NOMO-1 treated with DMSO at 0.1 percent for 48 hours (cell line): ENCODE measurements at regions not wholly inside any gene's neighbourhood (a gene's known extent, or its start where the extent isn't known, plus 50 kb on each side); places are given as distances from the start of the nearest gene placed in this dataset.
"Not testable (repeated sequence)": the region's sequence is repeated elsewhere in the genome, so short reads cannot be mapped to it uniquely, and the experiment has no call there.

Experiments used
- DNase-seq: peaks from one replicate; lab custom pipeline; 2025; ENCODE audit not compliant: unreplicated experiment; lab: John Stamatoyannopoulos, UW

- DNase-seq, result not testable (repeated sequence)
Measured at GRCh38 chr14:34381304-34381703, 80.7 kb downstream of the SPTSSA start.

- no peak for DNase-seq
Measured at GRCh38 chr14:34380471-34380845, 81.6 kb downstream of the SPTSSA start.

- DNase-seq, result no peak
Measured at GRCh38 chr14:34379816-34380470, 82.1 kb downstream of the SPTSSA start.

- DNase-seq, result no peak
Measured at GRCh38 chr14:34376649-34377267, 85.3 kb downstream of the SPTSSA start.

DNA sequence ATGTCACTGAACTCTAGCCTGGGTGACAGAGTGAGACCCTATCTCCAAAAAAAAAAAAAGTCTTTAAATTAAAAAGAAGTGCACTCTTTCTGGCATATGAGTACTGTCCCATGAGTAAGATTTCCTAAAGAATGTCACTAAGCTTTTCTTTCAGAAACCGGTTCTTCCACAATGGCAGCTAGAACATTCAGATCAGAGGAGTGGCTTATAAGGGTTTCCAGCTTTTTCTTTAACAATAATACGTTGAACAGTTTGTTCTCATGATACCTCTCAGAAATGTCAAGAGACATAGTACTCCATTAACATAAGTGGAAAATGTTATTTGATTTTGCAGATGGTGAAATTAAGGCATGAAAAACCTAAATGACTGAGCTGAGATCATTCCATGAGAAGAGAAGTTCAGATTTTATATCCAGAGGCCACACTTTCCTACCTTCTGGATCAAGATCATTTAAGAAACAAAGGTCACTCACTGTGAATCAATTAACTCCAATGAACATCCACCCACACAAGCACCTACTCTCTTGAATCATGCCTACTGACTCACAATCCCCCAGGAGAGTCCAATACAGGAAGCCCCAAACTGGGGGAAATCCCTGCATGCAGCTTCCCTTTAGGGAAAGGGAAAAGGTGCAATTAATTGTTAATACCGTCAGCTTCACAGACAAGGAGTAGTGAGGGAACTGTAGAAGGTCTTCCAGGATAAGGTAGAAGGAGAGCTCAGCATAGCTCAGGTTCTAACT, 86.9 kb downstream of the SPTSSA start:
- DNase-seq, result no peak

- DNase-seq, result no peak
Measured at GRCh38 chr14:34373191-34373590, 88.8 kb downstream of the SPTSSA start.

DNA sequence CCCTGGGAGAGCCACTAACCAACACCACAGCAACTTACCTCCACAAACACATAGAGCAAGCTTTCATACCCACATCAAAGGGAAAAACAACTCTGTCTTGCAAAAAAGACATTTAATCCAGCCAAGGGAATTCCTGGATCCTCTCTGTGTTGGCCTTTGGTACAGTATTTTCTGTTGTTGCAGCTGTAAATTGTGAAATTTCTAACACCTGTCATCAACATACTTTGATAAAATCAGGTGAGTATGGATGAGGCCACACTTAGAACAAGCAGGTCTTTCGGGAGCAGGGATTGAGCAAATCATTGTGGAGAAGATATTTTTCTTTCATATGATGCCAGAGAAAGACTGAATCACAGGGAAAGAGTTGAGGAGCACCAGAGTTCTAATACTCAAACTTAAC, 89.3 kb downstream of the SPTSSA start:
- DNase-seq, result no peak

DNA sequence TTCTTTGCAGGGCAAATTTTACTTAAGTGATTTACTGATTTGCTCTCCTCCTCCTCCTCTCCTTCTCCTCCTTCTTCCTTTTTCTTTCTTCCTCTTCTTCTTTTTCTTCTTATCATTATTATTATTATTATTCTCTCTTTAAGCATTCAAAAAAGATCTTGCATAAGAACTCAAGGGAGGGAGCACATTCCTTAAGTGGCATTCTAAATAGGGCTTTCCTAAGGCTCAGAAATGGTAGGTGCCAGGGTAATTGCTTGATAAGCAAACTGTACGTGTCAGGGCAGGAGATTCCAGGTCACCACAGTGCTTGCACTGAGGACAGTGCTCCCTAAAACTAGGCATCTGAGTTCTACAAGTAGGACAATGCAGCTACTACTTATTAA, 92.4 kb downstream of the SPTSSA start:
- no peak for DNase-seq

- no peak for DNase-seq
Measured at GRCh38 chr14:34368971-34369647, 92.9 kb downstream of the SPTSSA start.

- peak; percentile 83 for DNase-seq
Measured at GRCh38 chr14:34368115-34368970, 93.7 kb downstream of the SPTSSA start.

- DNase-seq, result peak; percentile 50
Measured at GRCh38 chr14:34365309-34365915, 96.6 kb downstream of the SPTSSA start.

DNA sequence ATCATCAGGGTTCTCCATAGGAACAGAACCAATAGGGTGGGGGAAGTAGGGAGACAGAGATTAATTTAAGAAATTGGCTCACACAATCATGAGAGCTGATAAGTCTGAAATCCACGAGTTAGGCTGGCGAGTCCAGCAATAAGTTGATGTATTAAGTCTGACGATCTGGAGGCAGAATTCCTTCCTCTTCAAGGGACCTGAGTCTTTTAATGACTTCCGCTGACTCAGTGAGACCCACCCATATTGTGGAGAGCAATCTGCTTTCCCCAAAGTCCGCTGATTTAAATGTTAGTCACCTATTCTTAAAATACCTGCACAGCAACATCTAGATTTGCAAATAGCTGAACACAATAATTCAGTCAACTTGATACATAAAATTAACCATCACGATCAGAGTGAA, 97.8 kb downstream of the SPTSSA start:
- DNase-seq, result peak; percentile 16

DNA sequence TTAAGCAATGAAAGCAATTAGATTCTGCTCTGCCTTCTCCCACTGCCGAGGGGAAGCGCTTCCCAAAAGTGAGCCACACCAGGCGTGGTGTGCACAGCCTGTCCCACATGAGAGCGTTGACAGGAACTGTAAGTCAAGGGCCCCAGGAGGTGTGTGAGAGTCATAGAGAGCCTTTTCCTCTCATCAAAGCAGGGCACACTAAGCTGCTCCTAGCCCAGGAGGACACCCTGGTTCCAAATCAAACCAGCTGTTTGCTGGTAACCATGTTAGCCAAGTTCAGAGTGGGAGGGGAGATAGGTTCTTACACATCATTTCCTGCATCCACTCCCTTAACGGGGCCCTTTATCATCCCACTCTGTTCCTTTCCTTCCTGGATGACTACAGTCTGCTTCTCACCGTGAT, 98.3 kb downstream of the SPTSSA start:
- DNase-seq, result no peak

GRCh38 chr14:34362641-34363251, 99.3 kb downstream of the SPTSSA start:
- DNase-seq, result peak; percentile 58

GRCh38 chr14:34361504-34362011, 100.5 kb downstream of the SPTSSA start:
- no peak for DNase-seq

DNA sequence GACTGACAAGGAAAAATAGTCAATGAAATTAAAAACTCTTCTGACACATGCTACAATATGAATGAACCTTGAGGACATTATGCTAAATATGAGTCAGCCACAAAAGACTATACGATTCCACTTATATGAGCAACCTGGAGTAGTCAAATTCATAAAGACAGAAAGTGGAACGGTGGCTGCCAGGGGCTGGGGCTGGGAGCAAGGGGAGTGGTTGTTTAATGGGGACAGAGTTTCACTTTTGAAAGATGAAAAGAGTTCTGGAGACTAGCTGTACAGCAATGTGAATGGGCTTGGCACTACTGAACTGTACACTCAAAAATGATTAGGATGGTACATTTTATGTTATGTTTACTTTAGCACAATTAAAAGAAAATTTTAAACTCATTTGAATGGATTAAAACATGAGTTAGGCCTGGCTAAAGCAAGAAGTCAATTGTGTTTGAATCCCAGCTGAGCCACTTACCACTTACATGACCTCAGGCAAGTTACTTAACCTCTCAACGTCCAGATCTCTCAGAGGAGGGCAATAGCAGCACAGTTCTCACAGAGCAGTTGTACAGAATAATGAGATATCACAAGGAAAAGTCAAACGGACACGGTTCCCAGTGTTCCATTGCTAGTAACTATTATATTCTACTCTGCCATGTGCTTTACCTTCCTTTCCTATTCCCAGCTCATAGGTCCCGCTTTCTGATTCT, 102.5 kb downstream of the SPTSSA start:
- DNase-seq, result peak; percentile 28

DNA sequence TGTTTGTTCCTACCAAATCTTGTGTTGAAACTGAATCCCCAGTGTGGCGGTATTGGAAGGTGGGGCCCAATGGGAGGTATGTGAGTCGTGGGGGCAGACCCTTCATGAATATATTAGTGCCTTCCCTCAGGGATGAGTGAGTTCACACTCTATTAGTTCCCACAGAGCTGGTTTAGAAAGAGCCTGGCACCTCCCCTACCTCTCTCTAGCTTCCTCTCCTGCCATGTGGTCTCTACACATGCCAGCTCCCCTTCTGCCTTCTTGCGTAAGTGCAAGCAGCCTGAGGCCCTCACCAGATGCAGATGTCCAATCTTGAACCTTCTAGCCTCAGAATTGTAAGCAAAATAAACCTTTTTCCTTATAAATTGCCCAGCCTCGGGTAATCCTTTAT, 105.8 kb downstream of the SPTSSA start:
- peak; percentile 91 for DNase-seq

GRCh38 chr14:34355584-34356263, 106.3 kb downstream of the SPTSSA start:
- DNase-seq, result no peak

DNA sequence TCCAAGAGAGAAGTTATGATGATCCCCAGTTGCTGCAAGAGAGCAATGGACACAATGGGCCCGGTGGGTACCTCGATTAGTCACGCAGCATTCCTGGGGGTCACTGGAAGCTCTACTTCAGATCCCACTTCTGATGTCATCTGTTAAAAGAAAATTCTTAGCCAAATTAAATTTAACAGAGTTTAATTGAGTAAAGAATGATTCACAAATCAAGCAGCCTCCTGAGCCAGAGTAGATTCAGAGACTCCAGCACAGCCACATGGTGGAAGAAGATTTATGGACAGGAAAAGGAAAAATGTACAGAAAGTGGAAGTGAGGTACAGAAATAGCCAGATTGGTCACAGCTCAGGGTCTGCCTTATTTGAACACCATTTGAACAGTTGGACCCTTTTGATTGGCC, 107.5 kb downstream of the SPTSSA start:
- DNase-seq, result peak; percentile 70
